Activated CD4-positive, alpha-beta T cell treated with anti-CD3 and anti-CD28 coated beads, Interleukin-2, amount 50 U/mL, for 48 hours (primary cell): ENCODE measurements at regions not wholly inside any gene's neighbourhood (a gene's known extent, or its start where the extent isn't known, plus 50 kb on each side); places are given as distances from the start of the nearest gene placed in this dataset.

Source experiments
- DNase-seq, 2 experiments: peaks; one replicate each; pipeline ENCODE4 v3.0.0-alpha.2; 2020

DNA sequence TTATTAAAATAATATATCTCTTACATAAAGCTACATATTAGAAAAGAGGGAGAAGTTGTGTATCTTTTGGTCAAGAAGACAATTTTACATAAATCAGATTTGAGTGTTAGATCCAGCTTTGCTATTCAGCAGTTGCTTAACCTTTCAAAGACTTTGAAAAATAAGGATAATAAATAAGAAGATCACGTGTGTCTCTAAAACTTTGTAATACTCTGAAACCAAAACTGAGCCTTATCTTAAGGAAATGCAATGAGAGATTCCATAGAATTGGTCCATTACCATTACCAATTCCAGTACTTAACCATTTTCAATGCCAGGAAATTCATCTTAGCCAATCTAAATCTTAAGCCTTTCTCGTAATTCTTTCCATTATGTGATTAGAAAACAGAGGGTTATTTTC is 89.2 kb upstream of the COL5A2 start:
- DNase-seq = no peak

- no peak for DNase-seq
These were observed 94.2 kb upstream of the COL5A2 start for GRCh38 chr2:189273734-189274133.

DNA sequence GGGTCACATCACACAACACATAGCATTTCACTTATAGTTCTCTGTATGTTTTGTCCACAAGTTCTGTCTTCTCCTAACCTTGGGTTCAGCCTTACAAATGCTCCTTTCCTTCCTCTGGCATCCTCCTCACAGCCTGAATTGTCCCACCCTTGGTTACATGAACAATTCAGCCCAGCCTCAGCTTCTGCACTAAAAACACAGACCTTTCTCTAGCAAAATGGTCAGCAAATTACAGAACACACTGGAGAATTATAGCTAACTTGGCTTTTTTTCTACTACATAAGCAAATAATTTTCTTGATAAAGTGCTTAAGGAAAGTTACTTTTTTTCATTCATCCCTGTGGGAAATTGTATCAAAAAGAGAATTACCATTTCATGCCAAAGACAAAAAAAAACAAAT is 94.8 kb upstream of the COL5A2 start:
- no peak for DNase-seq

DNA sequence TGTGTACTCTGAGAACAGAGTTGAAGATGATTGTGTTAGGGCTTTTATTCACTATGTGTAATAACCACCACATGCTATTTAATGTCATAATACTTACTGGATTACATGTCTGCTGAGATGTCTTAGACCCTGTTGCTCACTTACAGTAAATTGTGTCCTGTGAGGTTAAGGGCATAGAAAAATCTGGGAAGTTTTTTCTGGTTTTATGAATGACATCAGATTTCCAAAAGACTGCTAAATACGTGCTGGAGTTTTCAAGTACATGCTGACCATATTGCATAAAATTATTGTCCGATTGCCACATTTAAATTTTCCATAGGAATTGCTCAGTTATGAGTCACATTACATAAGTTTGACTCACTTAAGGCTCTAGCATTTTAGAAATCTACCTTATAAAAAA is 96.7 kb upstream of the COL5A2 start:
- DNase-seq = no peak

DNA sequence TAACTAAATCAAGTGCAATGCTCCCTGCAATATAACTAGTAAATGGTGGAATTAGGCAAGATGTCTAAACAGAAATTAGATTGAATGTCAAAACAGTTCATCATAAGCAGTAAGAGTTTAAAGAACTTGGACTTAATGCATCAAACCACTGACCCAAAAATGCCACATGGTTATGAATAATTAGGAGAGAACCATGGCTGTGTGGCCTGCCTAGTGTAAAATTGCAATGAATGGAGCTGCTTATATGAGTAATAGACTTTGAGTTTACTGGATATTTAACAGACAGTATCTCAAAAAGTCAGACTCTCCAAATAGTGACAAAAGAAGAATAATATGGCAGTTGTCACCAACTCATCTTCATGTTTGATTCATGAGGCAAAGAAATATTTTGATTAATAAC is 101.6 kb upstream of the COL5A2 start:
- no peak for DNase-seq

GRCh38 chr2:189285349-189285748 is 105.8 kb upstream of the COL5A2 start:
- DNase-seq = no peak

GRCh38 chr2:189285962-189286645 is 106.5 kb upstream of the COL5A2 start:
- DNase-seq = no peak

DNA sequence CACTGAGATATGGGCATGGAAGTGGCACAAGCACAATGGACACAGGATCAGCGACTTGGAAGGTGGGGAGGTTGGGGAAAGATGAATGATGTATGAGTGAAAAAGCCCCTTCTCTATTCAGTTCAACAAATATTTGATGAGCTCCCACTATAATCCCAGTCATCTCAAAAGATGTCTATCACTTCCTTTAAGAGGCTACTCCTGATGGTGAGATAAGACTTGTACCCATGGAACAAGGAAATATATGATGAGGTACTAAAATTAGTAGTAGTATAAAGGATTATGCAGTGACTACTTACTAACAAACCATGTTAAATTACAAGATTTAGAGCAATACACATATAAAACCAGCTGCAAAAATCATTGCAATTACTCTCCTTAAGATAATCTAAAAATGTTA is 107.8 kb upstream of the COL5A2 start:
- DNase-seq = no peak

DNA sequence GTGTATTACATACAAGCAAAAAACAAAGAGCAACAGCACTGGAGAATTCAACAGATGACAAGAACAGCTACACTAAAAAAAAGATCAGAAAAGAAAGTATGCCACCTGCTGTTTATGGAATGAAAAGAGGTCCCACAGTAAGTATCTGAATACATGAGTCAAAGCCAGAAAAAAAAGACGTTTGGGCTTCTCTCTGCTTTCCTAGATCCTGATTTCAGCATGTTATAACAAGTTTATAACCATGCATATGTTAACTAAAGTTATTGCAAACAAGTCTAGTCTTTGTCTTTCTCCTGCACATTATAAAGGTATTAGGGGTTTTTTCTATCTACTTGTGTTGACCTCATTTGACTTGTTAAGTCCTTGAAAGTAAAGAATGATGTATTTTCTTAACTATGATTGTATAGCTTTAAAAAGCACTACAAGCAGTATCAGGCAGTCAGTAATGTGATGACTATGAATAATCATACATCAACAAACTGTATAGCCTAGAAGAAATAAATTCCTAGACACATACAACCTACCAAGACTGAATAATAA is 108.5 kb upstream of the COL5A2 start:
- DNase-seq = no peak

GRCh38 chr2:189291460-189291859 is 111.9 kb upstream of the COL5A2 start:
- no peak for DNase-seq

DNA sequence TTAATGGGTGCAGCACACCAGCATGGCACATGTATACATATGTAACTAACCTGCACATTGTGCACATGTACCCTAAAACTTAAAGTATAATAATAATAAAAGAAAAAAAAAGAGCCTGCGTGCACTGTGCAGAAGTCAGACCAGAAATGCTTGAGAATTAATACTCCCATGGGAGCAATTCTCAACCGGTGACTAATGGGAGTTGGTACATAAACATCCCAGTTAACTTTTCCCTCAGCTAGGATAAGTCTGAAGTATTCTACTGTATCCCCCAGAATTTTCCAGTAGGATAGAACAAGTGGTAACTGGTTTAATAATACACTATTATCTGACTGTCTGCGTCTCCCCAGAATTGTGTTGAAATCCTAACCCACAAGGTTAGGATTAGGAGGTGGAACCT is 113.6 kb upstream of the COL5A2 start:
- DNase-seq = no peak

- DNase-seq = no peak
These were observed 117.9 kb upstream of the COL5A2 start for GRCh38 chr2:189297446-189297845.

- DNase-seq = no peak
These were observed 118.5 kb upstream of the COL5A2 start for GRCh38 chr2:189298038-189298437.

GRCh38 chr2:189298481-189298880 is 118.9 kb upstream of the COL5A2 start:
- no peak for DNase-seq

- no peak for DNase-seq
These were observed 120.4 kb upstream of the COL5A2 start for GRCh38 chr2:189299974-189300373.

GRCh38 chr2:189300916-189301315 is 121.4 kb upstream of the COL5A2 start:
- DNase-seq = no peak

DNA sequence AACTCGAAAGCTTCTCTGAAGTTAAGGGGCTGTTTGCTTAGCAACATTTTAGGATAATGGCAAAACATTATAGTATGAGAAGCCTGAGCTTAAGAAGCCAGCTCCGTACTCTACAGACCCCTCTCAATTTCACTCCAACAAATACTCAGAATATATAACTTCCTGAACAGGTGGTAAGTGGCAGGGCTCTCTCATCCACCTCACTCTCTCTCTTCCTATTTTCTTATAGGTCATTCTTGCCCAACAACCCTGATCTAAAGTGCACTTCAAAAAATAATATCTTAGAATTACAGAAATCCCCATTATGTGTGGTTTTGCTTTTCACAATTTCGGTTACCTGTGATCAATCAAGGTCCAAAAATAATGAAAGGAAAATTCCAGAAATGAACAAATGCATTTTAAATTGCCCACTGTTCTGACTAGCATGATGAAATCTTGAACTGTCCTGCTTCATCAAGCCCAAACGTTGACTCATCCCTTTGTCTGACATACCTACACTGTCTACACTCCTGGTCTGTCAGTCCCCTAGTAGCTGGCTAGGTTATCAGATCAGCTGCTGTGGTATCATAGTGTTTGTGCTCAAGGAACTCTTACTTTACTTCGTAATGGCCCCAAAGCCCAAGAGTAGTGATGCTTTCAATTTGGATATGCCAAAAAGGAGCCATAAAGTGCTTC is 122.8 kb upstream of the COL5A2 start:
- no peak for DNase-seq

DNA sequence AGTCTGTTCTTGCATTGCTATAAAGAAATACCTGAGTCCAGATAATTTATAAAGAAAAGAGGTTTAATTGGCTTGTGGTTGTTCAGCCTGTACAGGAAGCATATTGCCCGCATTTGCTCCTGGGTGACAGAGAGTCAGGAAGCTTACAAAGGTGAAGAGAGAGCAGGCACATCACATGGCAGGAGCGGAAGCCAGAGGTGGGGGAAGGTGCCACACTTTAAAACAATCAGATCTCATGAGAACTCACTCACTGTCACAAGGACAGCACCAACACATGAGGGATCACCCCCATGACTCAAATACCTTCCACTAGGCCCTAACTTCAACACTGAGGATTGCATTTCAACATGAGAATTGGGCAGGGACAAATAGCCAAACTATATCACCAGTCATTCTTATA is 124.8 kb upstream of the COL5A2 start:
- DNase-seq = peak in 1 of 2 experiments; percentile 40

GRCh38 chr2:189305291-189305943 is 125.9 kb upstream of the COL5A2 start:
- DNase-seq = no peak

DNA sequence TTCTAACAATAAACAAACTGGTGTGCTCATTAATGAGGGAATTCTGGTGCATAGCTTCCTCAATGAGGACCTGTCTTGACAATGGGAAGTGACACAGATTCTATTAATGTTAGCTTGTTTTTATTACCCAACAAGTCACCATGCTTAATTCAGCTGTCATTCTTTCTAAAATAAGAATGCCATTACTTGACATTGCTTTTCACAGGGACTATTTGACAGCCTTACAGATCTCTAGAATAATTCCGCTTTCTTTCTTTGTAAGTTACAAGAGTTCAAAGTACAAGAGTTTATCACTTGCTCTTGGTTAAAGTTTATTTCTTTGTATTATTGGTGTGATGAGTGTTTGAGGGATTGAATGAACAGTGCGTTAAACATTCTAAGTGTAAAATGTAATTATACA is 127.0 kb upstream of the COL5A2 start:
- DNase-seq = no peak

DNA sequence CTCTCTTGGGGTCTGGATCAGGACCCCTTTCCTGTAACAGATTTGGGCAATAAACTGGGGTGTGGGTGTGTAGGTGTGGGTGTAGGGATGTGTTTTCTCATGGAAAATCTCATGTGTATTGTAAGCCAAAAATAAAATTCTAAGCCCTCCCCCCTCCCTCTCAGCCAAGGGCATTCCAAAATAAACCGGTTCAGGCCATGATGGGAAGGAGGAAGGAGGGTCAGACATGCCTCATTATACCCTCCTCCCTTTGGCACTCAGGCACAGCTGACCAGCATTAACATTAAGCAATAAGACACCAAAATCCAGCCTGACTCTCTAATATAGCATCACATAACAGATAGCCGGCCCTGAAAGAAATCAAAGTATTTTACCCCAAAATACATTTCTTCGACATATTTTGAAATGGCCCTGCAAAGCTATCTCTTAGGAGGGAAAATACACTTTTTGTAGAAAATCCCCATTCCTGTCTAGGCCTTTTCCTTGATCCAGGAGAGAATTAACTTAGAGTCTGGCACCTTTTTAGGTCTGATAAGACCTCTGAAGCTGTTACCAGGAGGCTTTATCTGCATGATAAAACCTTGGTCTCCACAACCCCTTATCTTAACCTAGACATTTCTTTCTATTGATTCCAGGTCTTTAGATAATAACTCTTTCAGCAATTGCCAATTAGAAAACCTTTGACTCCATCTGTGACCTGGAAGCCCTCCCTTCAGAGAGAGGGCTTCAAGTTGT is 128.7 kb upstream of the COL5A2 start:
- DNase-seq = no peak

GRCh38 chr2:189309331-189309730 is 129.8 kb upstream of the COL5A2 start:
- no peak for DNase-seq

- no peak for DNase-seq
These were observed 129.1 kb upstream of the WDR75 start for GRCh38 chr2:189312211-189312610.
